ENCODE measurements at regions not wholly inside any gene's neighbourhood (a gene's known extent, or its start where the extent isn't known, plus 50 kb on each side); places are given as distances from the start of the nearest gene placed in this dataset.

DNA sequence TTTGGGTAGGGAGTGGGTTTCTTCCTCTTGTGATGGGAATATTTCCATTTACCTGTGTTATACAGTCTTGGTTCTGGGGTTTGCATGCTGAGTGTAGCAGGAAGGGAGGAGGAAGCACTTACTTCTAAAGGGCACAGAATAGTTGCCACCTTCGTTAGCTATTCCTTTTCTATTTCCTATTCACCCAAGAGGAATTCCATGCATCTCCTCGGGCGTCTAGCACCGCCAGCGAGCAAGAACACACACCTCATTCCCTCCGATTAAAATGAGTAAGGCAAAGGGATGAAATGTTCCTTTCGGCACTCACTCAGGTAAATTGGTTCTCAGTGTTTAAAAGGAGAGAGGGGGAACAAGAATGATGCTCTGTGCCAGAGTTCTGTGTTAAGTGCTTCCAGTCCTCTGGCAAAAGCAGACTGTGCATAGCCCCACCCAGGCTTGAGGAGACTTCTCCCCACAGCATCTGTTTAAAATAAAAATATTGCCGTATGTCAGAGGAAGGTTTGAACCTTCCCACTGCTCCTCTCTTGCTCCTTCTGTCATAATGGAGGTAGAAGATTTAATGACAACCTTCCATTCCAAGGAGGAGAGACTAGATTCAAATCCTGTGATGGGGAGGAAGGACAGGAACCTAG, 351.4 kb downstream of the PTTG2 start:
- H3K9me3 ChIP-seq (ENCODE audit: control insufficient read depth, insufficient read depth, low read length) = no peaks in the 10 kb centered on the region
- no peak overlapping the region for H3K4ac ChIP-seq (ENCODE audit: low read depth, low read length)
- H3K14ac ChIP-seq (replicated peaks; ENCODE audit: low read depth, low read length) = no peak overlapping the region
- no peak overlapping the region for H2BK20ac ChIP-seq (ENCODE audit: low read depth, low read length)
- H2AFZ ChIP-seq (replicated peaks; ENCODE audit: low read length, poor library complexity) = no peak overlapping the region
- no peaks in the 10 kb centered on the region for H3K36me3 ChIP-seq (ENCODE audit: control insufficient read depth, insufficient read depth, low read length)
- H3K79me1 ChIP-seq (ENCODE audit: low read depth in 1 of 2, low read length in 2 of 2) = no peaks in the 10 kb centered on the region
- no peak overlapping the region for H4K91ac ChIP-seq (ENCODE audit: insufficient read depth, low read depth, low read length)
- no peak overlapping the region for H3K4me2 ChIP-seq (ENCODE audit: low read depth, low read length)
- CTCF ChIA-PET = interaction anchor here (1.1 kb wide), 1 partner anchor 8 kb away, joined by 5 read pairs; no protein-coding TSS in a partner anchor
- in situ Hi-C loops (cut with MboI; ENCODE audit: low sequenced_read_pairs) = loop anchor here (10.0 kb wide), 1 partner anchor 247 kb away; no protein-coding TSS in a partner anchor
- no peak for ATAC-seq (ENCODE audit: low read depth)
- H3K23ac ChIP-seq (ENCODE audit: low read depth, low read length) = no peak overlapping the region
- no peak overlapping the region for H3K27ac ChIP-seq (ENCODE audit: insufficient read depth, low read length)
- no peak overlapping the region for H2AK9ac ChIP-seq (replicated peaks; ENCODE audit: low read depth, low read length, poor library complexity)
- no peak overlapping the region for H3K9ac ChIP-seq (ENCODE audit: low read depth, low read length)
- H2AK5ac ChIP-seq (ENCODE audit: low read depth, low read length) = no peak overlapping the region
- TF ChIP-seq RCOR1 (IDR thresholded peaks at IDR 0.05; ENCODE audit: insufficient replicate concordance, low read length) (no peak), BHLHE40 (IDR thresholded peaks at IDR 0.05; ENCODE audit: low read depth, low read length) (no peak), FOS (IDR thresholded peaks at IDR 0.05; ENCODE audit: low read depth, low read length) (no peak)
- TF ChIP-seq, protein P1, sequence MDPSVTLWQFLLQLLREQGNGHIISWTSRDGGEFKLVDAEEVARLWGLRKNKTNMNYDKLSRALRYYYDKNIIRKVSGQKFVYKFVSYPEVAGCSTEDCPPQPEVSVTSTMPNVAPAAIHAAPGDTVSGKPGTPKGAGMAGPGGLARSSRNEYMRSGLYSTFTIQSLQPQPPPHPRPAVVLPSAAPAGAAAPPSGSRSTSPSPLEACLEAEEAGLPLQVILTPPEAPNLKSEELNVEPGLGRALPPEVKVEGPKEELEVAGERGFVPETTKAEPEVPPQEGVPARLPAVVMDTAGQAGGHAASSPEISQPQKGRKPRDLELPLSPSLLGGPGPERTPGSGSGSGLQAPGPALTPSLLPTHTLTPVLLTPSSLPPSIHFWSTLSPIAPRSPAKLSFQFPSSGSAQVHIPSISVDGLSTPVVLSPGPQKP (IDR thresholded peaks at IDR 0.05; ENCODE audit: borderline replicate concordance, low read depth, low read length) = no peak
- no peaks in the 10 kb centered on the region for H3K9me1 ChIP-seq (ENCODE audit: insufficient read depth, low read length)
- no peak overlapping the region for H2BK5ac ChIP-seq (ENCODE audit: low read depth, low read length, poor library complexity, severe bottlenecking)
- H3K56ac ChIP-seq (ENCODE audit: extremely low read depth, insufficient read depth, low read length) = no peak overlapping the region
- dilution Hi-C loops (cut with HindIII; ENCODE audit: low sequenced_read_pairs, unreplicated experiment) = no loop called here
- intact Hi-C loops (cut with micrococcal nuclease) = no loop called here
- peaks cover 7% of the 10 kb centered on the region for H3K27me3 ChIP-seq (ENCODE audit: control insufficient read depth, insufficient read depth, low read length)
- BruUV-seq (replicated peaks) = no TSS peak
- no peak overlapping the region for H3K18ac ChIP-seq (ENCODE audit: low read depth, low read length)
- H4K5ac ChIP-seq (ENCODE audit: low read depth, low read length) = no peak overlapping the region
- H2BK15ac ChIP-seq (ENCODE audit: low read depth, low read length) = no peak overlapping the region
- no peaks in the 10 kb centered on the region for H4K20me1 ChIP-seq (ENCODE audit: insufficient read depth, low read length)
- no peak overlapping the region for H2BK120ac ChIP-seq (ENCODE audit: low read depth, low read length)
- H3K4me1 ChIP-seq (ENCODE audit: control insufficient read depth, insufficient read depth, low read length) = no peaks in the 10 kb centered on the region
- no peak for DNase-seq
- no peak overlapping the region for H4K8ac ChIP-seq (ENCODE audit: low read depth in 2 of 2, low read length in 2 of 2)
- WGBS, 2 experiments (ENCODE audit: extremely low coverage in 2 of 2, insufficient read length in 1 of 2) = no CpG with 5 or more reads among the region's 8 CpGs
- POLR2A ChIA-PET (ENCODE audit: unreplicated experiment) = interaction anchor here (0.6 kb wide), 1 partner anchor 229 kb away, joined by 4 read pairs; no protein-coding TSS in a partner anchor
- H3K4me3 ChIP-seq (ENCODE audit: insufficient read depth, low read depth, low read length) = no peak overlapping the region

Measured in IMR-90 (cell line).